ENCODE measurements at regions not wholly inside any gene's neighbourhood (a gene's known extent, or its start where the extent isn't known, plus 50 kb on each side); places are given as distances from the start of the nearest gene placed in this dataset.
"Not testable (repeated sequence)": the region's sequence is repeated elsewhere in the genome, so short reads cannot be mapped to it uniquely, and the experiment has no call there.

- no peak for DNase-seq
Measured at GRCh38 chr19:31448221-31448657, 99.0 kb upstream of the TSHZ3 start.

GRCh38 chr19:31449379-31449778 is 100.1 kb upstream of the TSHZ3 start:
- DNase-seq, result no peak

- no peak for DNase-seq
Measured at GRCh38 chr19:31450696-31451095, 101.5 kb upstream of the TSHZ3 start.

- no peak for DNase-seq
Measured at GRCh38 chr19:31451686-31452330, 102.6 kb upstream of the TSHZ3 start.

- DNase-seq, result no peak
Measured at GRCh38 chr19:31459430-31459829, 110.2 kb upstream of the TSHZ3 start.

- no peak for DNase-seq
Measured at GRCh38 chr19:31461814-31462539, 112.7 kb upstream of the TSHZ3 start.

GRCh38 chr19:31470229-31470939 is 121.1 kb upstream of the TSHZ3 start:
- no peak for DNase-seq

GRCh38 chr19:31470952-31471351 is 121.7 kb upstream of the TSHZ3 start:
- DNase-seq, result no peak

- no peak for DNase-seq
Measured at GRCh38 chr19:31478241-31478640, 129.0 kb upstream of the TSHZ3 start.

GRCh38 chr19:31483226-31483857 is 134.1 kb upstream of the TSHZ3 start:
- DNase-seq, result no peak

GRCh38 chr19:31484858-31485410 is 135.7 kb upstream of the TSHZ3 start:
- not testable (repeated sequence) for DNase-seq

- DNase-seq, result no peak
Measured at GRCh38 chr19:31485472-31485871, 136.2 kb upstream of the TSHZ3 start.

GRCh38 chr19:31491242-31491641 is 142.0 kb upstream of the TSHZ3 start:
- DNase-seq, result no peak

GRCh38 chr19:31492050-31492449 is 142.8 kb upstream of the TSHZ3 start:
- no peak for DNase-seq

- DNase-seq, result no peak
Measured at GRCh38 chr19:31496076-31496475, 146.8 kb upstream of the TSHZ3 start.

- no peak for DNase-seq
Measured at GRCh38 chr19:31497709-31498108, 148.5 kb upstream of the TSHZ3 start.

- no peak for DNase-seq
Measured at GRCh38 chr19:31498781-31499180, 149.5 kb upstream of the TSHZ3 start.

- no peak for DNase-seq
Measured at GRCh38 chr19:31499281-31500196, 150.3 kb upstream of the TSHZ3 start.

- no peak for DNase-seq
Measured at GRCh38 chr19:31500197-31500830, 151.1 kb upstream of the TSHZ3 start.

GRCh38 chr19:31500946-31501345 is 151.7 kb upstream of the TSHZ3 start:
- no peak for DNase-seq

- no peak for DNase-seq
Measured at GRCh38 chr19:31501427-31502195, 152.4 kb upstream of the TSHZ3 start.

Data from stimulated activated CD4-positive, alpha-beta T cell treated with anti-CD3 and anti-CD28 coated beads, Interleukin-1b, Interleukin-23, amount 100 ng/mL, for 48 hours (primary cell).